Activated T-cell treated with anti-CD3 and anti-CD28 coated beads, Interleukin-2, amount 50 U/mL, for 1 hour (primary cell): ENCODE measurements at regions not wholly inside any gene's neighbourhood (a gene's known extent, or its start where the extent isn't known, plus 50 kb on each side); places are given as distances from the start of the nearest gene placed in this dataset.
"Not testable (repeated sequence)": the region's sequence is repeated elsewhere in the genome, so short reads cannot be mapped to it uniquely, and the experiment has no call there.

Experiments used
- DNase-seq: peaks from one replicate; pipeline ENCODE4 v3.0.0-alpha.2; 2020

- no peak for DNase-seq
Measured at GRCh38 chr2:122023059-122023864, 267.8 kb downstream of the TSN start.

GRCh38 chr2:122027510-122028217, 272.2 kb downstream of the TSN start:
- DNase-seq = no peak

GRCh38 chr2:122028371-122029100, 273.1 kb downstream of the TSN start:
- no peak for DNase-seq

- DNase-seq = no peak
Measured at GRCh38 chr2:122029456-122029855, 274.0 kb downstream of the TSN start.

GRCh38 chr2:122029945-122030344, 274.5 kb downstream of the TSN start:
- no peak for DNase-seq

GRCh38 chr2:122031544-122032263, 276.3 kb downstream of the TSN start:
- DNase-seq = no peak

GRCh38 chr2:122032264-122032645, 276.8 kb downstream of the TSN start:
- no peak for DNase-seq

- DNase-seq = no peak
Measured at GRCh38 chr2:122033778-122034177, 278.3 kb downstream of the TSN start.

GRCh38 chr2:122034344-122034743, 278.9 kb downstream of the TSN start:
- DNase-seq = no peak

GRCh38 chr2:122034777-122035176, 279.3 kb downstream of the TSN start:
- DNase-seq = no peak

GRCh38 chr2:122038816-122039215, 283.4 kb downstream of the TSN start:
- DNase-seq = not testable (repeated sequence)

GRCh38 chr2:122041455-122041854, 286.0 kb downstream of the TSN start:
- no peak for DNase-seq

GRCh38 chr2:122051659-122052058, 296.2 kb downstream of the TSN start:
- not testable (repeated sequence) for DNase-seq

- DNase-seq = no peak
Measured at GRCh38 chr2:122055521-122055931, 300.1 kb downstream of the TSN start.

- DNase-seq = no peak
Measured at GRCh38 chr2:122056853-122057252, 301.4 kb downstream of the TSN start.

GRCh38 chr2:122061206-122061605, 305.8 kb downstream of the TSN start:
- DNase-seq = no peak

- no peak for DNase-seq
Measured at GRCh38 chr2:122061831-122062230, 306.4 kb downstream of the TSN start.

- DNase-seq = no peak
Measured at GRCh38 chr2:122062506-122062905, 307.1 kb downstream of the TSN start.

GRCh38 chr2:122063716-122064115, 308.3 kb downstream of the TSN start:
- DNase-seq = no peak

- DNase-seq = no peak
Measured at GRCh38 chr2:122070241-122070731, 314.8 kb downstream of the TSN start.

- DNase-seq = no peak
Measured at GRCh38 chr2:122072666-122073065, 317.2 kb downstream of the TSN start.

GRCh38 chr2:122074201-122074600, 318.8 kb downstream of the TSN start:
- DNase-seq = no peak

GRCh38 chr2:122075381-122075780, 319.9 kb downstream of the TSN start:
- no peak for DNase-seq
